ENCODE measurements at regions not wholly inside any gene's neighbourhood (a gene's known extent, or its start where the extent isn't known, plus 50 kb on each side); places are given as distances from the start of the nearest gene placed in this dataset.

DNA sequence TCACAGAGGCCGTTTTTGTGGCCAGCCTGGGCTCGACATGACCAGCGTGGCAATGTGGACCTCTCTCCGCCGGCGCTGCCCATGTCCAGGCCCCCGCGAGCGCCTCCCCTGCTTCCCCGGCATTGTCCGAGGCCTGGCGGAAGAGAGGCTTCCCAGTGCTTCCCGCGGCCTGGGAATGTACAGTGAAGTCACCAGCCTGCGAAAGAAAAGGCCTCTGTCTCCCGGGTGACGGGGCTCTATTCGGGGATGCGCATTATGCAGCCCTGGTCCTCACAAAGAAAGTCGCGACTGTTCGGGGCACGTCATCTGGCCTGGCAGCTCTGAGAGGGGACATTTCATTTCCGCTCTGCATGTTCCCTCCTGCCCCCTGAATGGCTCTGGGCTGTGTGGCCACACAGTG lies 109.2 kb upstream of the AGAP1 start:
- TF ChIP-seq, protein P1, sequence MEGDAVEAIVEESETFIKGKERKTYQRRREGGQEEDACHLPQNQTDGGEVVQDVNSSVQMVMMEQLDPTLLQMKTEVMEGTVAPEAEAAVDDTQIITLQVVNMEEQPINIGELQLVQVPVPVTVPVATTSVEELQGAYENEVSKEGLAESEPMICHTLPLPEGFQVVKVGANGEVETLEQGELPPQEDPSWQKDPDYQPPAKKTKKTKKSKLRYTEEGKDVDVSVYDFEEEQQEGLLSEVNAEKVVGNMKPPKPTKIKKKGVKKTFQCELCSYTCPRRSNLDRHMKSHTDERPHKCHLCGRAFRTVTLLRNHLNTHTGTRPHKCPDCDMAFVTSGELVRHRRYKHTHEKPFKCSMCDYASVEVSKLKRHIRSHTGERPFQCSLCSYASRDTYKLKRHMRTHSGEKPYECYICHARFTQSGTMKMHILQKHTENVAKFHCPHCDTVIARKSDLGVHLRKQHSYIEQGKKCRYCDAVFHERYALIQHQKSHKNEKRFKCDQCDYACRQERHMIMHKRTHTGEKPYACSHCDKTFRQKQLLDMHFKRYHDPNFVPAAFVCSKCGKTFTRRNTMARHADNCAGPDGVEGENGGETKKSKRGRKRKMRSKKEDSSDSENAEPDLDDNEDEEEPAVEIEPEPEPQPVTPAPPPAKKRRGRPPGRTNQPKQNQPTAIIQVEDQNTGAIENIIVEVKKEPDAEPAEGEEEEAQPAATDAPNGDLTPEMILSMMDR (IDR thresholded peaks at IDR 0.05; ENCODE audit: poor library complexity): no peak
- no peak for TF ChIP-seq EZH2 (IDR thresholded peaks at IDR 0.05; ENCODE audit: borderline replicate concordance)

Measured in hepatocyte (in vitro differentiated cells).